Esophagus squamous epithelium (tissue), 5 donors: ENCODE measurements at regions not wholly inside any gene's neighbourhood (a gene's known extent, or its start where the extent isn't known, plus 50 kb on each side); places are given as distances from the start of the nearest gene placed in this dataset.

Experiments used
- DNase-seq: peaks from one replicate; lab custom pipeline; 2025; lab: John Stamatoyannopoulos, UW
- H3K27ac ChIP-seq, 4 donors: fragments of 200-600 bp; sonication (generic); one replicate each; pipeline ENCODE4 v1.5.1; 2016 to 2019; ENCODE audit warnings: mild to moderate bottlenecking in 1 of 4
- H3K27me3 ChIP-seq, 4 donors: fragments of 200-600 bp; sonication (generic); 1 replicate in 3 of 4; 2 replicates in 1 of 4; pipeline versions ENCODE4 v1.5.1 to v1.6.0; 2017 to 2021; ENCODE audit warnings: antibody characterized with exemption in 1 of 4
- H3K36me3 ChIP-seq, 3 donors: fragments of 200-600 bp; sonication (generic); one replicate each; pipeline ENCODE4 v1.5.1; 2016 to 2019
- H3K4me1 ChIP-seq, 3 donors: fragments of 200-600 bp; sonication (generic); one replicate each; pipeline ENCODE4 v1.5.1; 2017 to 2019
- H3K4me3 ChIP-seq, 4 donors: fragments of 200-600 bp; sonication (generic); 1 replicate in 3 of 4; 2 replicates in 1 of 4; pipeline ENCODE4 v1.5.1; 2016 to 2019; ENCODE audit warnings: mild to moderate bottlenecking in 2 of 4, moderate library complexity in 1 of 4
- H3K9me3 ChIP-seq, 3 donors: fragments of 200-600 bp; sonication (generic); one replicate each; pipeline ENCODE4 v1.5.1; 2016 to 2019
- POLR2A ChIP-seq, 4 donors: fragments of 450-650 bp; IDR thresholded peaks; one replicate each; pipeline ENCODE4 v1.6.1; 2017; ENCODE audit warnings: antibody characterized with exemption in 4 of 4, mild to moderate bottlenecking in 4 of 4, moderate library complexity in 3 of 4
- WGBS, 2 donors: methylation state at CpG; one replicate each; pipeline ENCODE4 v1.1.5; 2018; 5-methylcytosine and 5-hydroxymethylcytosine counted together
- intact Hi-C: fragments of 100-400 bp; cut with DNase I; formaldehyde crosslinking; loops from one replicate; pipeline ENCODE4 v1.15.0; 2022
- TF ChIP-seq, protein P1 (sequence below), 6 experiments: fragments of 450-650 bp in 4 of 6; fragments of 200-600 bp in 2 of 6; sonication (generic) in 2 of 6; IDR thresholded peaks; one replicate each; pipeline ENCODE4 v1.5.1; 2016 to 2019; ENCODE audit warnings: antibody characterized with exemption in 6 of 6, mild to moderate bottlenecking in 4 of 6, moderate library complexity in 4 of 6
- donor health status: DM: yes; HTN: yes; CAD: no.

DNA sequence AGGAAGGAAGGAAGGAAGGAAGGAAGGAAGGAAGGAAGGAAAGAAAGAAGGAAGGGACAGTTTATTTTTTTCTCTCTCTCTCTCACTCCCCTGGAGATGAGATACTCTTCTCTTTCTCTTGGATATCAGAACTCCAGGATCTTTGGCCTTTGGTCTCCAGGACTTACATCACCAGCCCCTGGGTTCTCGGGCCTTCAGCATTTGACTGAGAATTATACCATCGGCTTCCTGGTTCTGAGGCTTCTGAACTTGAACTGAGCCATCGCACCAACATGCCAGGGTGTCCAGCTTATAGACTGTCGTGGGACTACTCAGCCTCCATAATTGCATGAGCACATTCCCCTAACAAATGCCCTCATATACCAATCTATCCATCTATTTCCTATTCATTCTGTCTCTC lies 69.4 kb upstream of the NRSN1 start:
- Histone ChIP-seq H3K9me3 (no peaks in the 10 kb centered on the region), H3K27ac (no peak overlapping the region), H3K4me3 (no peak overlapping the region), H3K27me3 (no peaks in the 10 kb centered on the region), H3K36me3 (no peaks in the 10 kb centered on the region), H3K4me1 (no peaks in the 10 kb centered on the region)
- no peak for TF ChIP-seq POLR2A (IDR thresholded peaks at IDR 0.05)
- TF ChIP-seq, protein P1, sequence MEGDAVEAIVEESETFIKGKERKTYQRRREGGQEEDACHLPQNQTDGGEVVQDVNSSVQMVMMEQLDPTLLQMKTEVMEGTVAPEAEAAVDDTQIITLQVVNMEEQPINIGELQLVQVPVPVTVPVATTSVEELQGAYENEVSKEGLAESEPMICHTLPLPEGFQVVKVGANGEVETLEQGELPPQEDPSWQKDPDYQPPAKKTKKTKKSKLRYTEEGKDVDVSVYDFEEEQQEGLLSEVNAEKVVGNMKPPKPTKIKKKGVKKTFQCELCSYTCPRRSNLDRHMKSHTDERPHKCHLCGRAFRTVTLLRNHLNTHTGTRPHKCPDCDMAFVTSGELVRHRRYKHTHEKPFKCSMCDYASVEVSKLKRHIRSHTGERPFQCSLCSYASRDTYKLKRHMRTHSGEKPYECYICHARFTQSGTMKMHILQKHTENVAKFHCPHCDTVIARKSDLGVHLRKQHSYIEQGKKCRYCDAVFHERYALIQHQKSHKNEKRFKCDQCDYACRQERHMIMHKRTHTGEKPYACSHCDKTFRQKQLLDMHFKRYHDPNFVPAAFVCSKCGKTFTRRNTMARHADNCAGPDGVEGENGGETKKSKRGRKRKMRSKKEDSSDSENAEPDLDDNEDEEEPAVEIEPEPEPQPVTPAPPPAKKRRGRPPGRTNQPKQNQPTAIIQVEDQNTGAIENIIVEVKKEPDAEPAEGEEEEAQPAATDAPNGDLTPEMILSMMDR (IDR thresholded peaks at IDR 0.05): no peak
- 80 to 83% methylated on average over 4 of the region's 4 CpGs for WGBS, 2 donors
- intact Hi-C loops: no loop called here
- DNase-seq: no peak

DNA sequence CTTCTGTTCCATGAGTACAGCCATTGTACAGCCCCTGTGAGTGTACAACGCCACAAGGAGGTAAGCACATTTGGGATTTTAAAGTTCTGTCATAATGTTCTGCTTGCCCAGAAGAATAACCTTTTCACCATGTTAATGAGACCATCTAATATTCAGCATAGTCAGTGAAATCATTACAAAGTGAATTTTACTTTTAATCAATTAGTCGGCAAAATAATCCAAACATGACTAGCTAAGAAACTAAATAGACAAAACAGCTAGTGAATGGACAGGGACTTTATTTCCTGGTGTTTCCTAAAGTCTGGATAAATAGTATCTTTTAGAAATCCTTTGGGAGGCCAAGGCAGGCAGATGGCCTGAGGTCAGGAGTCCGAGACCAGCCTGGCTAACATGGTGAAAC lies 69.0 kb upstream of the NRSN1 start:
- no peaks in the 10 kb centered on the region for H3K36me3 ChIP-seq
- H3K27me3 ChIP-seq: no peaks in the 10 kb centered on the region
- no peaks in the 10 kb centered on the region for H3K9me3 ChIP-seq
- no peaks in the 10 kb centered on the region for H3K4me1 ChIP-seq
- intact Hi-C loops: no loop called here
- no peak overlapping the region for H3K27ac ChIP-seq
- TF ChIP-seq, protein P1 (IDR thresholded peaks at IDR 0.05): no peak
- no peak for TF ChIP-seq POLR2A (IDR thresholded peaks at IDR 0.05)
- 71 to 79% methylated on average over 3 of the region's 3 CpGs for WGBS, 2 donors
- H3K4me3 ChIP-seq: no peak overlapping the region
- no peak for DNase-seq

DNA sequence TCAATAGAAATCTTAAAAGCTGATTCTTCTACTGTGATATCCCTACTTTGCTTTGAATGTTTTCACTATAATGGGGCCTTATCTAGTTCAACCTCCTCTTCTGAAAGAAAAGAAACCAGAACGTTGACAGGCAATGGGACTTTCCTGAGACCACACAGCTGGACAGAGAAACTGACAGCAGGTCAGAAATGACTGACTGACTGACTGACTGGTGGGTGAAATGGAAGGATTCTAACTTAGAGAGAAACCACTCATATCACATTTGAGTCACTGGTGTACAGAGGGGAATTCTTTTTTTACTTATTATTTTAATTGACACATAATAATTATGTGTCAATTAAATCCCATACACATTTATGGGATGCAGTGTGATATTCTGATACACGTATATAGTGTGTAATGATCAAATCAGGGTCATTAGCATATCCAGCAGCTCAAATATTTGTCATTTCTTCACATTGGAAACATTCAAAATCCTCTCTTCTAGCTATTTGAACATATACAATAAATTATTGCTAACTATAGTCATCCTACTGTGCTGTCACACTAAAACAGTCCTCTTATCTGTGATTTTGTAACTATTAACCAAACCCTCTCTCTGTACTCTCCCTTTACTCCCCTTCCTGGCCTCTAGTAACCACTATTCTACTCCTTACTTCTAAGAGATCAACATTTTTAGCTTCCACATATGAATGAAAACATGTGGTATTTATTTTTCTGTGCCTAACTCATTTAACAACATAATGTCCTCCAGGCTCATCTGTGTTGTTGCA lies 64.8 kb upstream of the NRSN1 start:
- no peak for DNase-seq
- Histone ChIP-seq H3K36me3 (no peaks in the 10 kb centered on the region), H3K27me3 (no peaks in the 10 kb centered on the region), H3K4me1 (no peaks in the 10 kb centered on the region), H3K4me3 (no peak overlapping the region), H3K27ac (no peak overlapping the region), H3K9me3 (no peaks in the 10 kb centered on the region)
- 45 to 49% methylated on average over 2 of the region's 2 CpGs for WGBS, 2 donors
- intact Hi-C loops: no loop called here
- TF ChIP-seq POLR2A (IDR thresholded peaks at IDR 0.05): no peak
- TF ChIP-seq, protein P1 (IDR thresholded peaks at IDR 0.05): no peak

DNA sequence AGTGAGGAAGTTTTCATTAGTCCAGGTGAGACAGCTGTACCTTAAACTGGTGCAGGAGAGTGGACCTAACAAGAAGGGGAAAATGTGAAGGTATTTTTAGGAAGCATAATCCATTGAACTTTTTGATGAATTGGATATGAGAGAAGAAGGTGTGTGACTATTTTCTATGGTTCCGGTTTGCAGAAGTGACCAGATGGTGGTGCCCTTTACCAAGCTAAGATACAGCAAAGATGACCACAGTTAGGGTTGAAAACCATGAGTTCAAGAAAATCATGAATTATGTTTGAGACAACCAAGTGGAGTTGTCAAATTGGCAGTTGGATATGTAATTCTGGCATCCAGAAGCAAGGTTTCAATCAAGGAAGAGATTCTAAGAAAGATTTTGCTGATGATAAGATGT lies 61.9 kb upstream of the NRSN1 start:
- Histone ChIP-seq H3K4me1 (no peaks in the 10 kb centered on the region), H3K9me3 (no peaks in the 10 kb centered on the region), H3K27me3 (no peaks in the 10 kb centered on the region), H3K4me3 (no peak overlapping the region), H3K27ac (no peak overlapping the region), H3K36me3 (no peaks in the 10 kb centered on the region)
- intact Hi-C loops: no loop called here
- 24 to 43% methylated on average over 1 of the region's 1 CpG for WGBS, 2 donors
- DNase-seq: no peak
- TF ChIP-seq, protein P1 (IDR thresholded peaks at IDR 0.05): no peak
- no peak for TF ChIP-seq POLR2A (IDR thresholded peaks at IDR 0.05)

DNA sequence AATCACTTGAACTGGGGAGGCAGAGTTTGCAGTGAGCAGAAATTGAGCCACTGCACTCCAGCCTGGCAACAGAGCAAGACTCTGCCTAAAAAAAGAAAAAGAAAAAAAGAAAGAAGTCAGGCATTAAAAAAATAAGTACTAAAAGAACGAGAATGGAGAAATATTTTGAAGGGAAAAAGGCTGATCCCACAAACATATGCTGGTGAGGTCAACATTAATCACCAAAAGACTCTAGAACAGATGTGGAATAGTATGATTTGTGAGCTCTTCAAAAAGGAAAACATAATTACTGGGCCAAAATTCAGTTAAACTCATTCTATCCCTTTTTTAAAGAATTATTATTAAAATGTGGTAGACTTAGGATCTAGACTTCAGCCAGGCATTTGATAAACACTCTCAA lies 61.2 kb upstream of the NRSN1 start:
- intact Hi-C loops: no loop called here
- H3K9me3 ChIP-seq: no peaks in the 10 kb centered on the region
- no peak for TF ChIP-seq POLR2A (IDR thresholded peaks at IDR 0.05)
- TF ChIP-seq, protein P1 (IDR thresholded peaks at IDR 0.05): no peak
- no peaks in the 10 kb centered on the region for H3K4me1 ChIP-seq
- H3K4me3 ChIP-seq: no peak overlapping the region
- WGBS, 2 donors: 15 to 22% methylated on average over 1 of the region's 1 CpG
- H3K27me3 ChIP-seq: no peaks in the 10 kb centered on the region
- no peak for DNase-seq
- no peak overlapping the region for H3K27ac ChIP-seq
- H3K36me3 ChIP-seq: no peaks in the 10 kb centered on the region
